Vagina (tissue), 2 donors: ENCODE measurements at regions not wholly inside any gene's neighbourhood (a gene's known extent, or its start where the extent isn't known, plus 50 kb on each side); places are given as distances from the start of the nearest gene placed in this dataset.

ENCODE experiments used
- CTCF ChIP-seq, 3 experiments: fragments of 450-650 bp in 2 of 3; fragments of 200-600 bp in 1 of 3; sonication (generic) in 1 of 3; IDR thresholded peaks; one replicate each; pipeline ENCODE4 v1.5.1; 2017 to 2019; ENCODE audit warnings: antibody characterized with exemption in 3 of 3, mild to moderate bottlenecking in 2 of 3, moderate library complexity in 2 of 3
- POLR2A ChIP-seq, 2 donors: fragments of 450-650 bp; IDR thresholded peaks; one replicate each; pipeline ENCODE4 v1.6.1; 2017; ENCODE audit warnings: antibody characterized with exemption in 2 of 2, mild to moderate bottlenecking in 2 of 2, moderate library complexity in 2 of 2
- POLR2AphosphoS5 ChIP-seq, 2 donors: sonication (generic); formaldehyde crosslinking; IDR thresholded peaks; one replicate each; pipeline ENCODE4 v1.9.0; 2017; ENCODE audit warnings: antibody characterized with exemption in 2 of 2, mild to moderate bottlenecking in 2 of 2, low read depth in 1 of 2; ENCODE audit not compliant: insufficient read depth in 1 of 2

GRCh38 chr5:167509076-167509475, 782.4 kb upstream of the WWC1 start:
- no peak for TF ChIP-seq CTCF (IDR thresholded peaks at IDR 0.05)
- no peak for TF ChIP-seq POLR2A (IDR thresholded peaks at IDR 0.05)
- TF ChIP-seq POLR2AphosphoS5 (IDR thresholded peaks at IDR 0.05; ENCODE audit: insufficient read depth in 1 of 2, low read depth in 1 of 2), result no peak
